Lower lobe of right lung (tissue), 2 donors: ENCODE measurements at regions not wholly inside any gene's neighbourhood (a gene's known extent, or its start where the extent isn't known, plus 50 kb on each side); places are given as distances from the start of the nearest gene placed in this dataset. TPM values are rescaled to one million over a fixed set of nuclear protein-coding genes. Genes with fewer than 3 reads are reported as not detected.

Experiments
- ATAC-seq, 2 donors: fragments of 200-7000 bp; cut with Tn5 transposase; one replicate each; pipeline ENCODE4 v1.9.1; 2020 to 2022; ENCODE audit warnings: mild to moderate bottlenecking in 2 of 2, moderate library complexity in 2 of 2
- DNase-seq: peaks from one replicate; pipeline ENCODE4 v3.0.0-alpha.2; 2020
- H3K27ac ChIP-seq: fragments of 200-600 bp; one replicate; pipeline ENCODE4 v1.8.0; 2022
- H3K27me3 ChIP-seq: fragments of 200-600 bp; one replicate; pipeline ENCODE4 v1.8.0; 2022; ENCODE audit warnings: low read depth
- H3K36me3 ChIP-seq: fragments of 200-600 bp; one replicate; pipeline ENCODE4 v1.8.0; 2022; ENCODE audit warnings: mild to moderate bottlenecking
- H3K4me1 ChIP-seq: fragments of 200-600 bp; one replicate; pipeline ENCODE4 v1.8.0; 2022
- H3K4me3 ChIP-seq: fragments of 200-600 bp; one replicate; pipeline ENCODE4 v1.8.0; 2022; ENCODE audit warnings: mild to moderate bottlenecking
- H3K9me3 ChIP-seq: fragments of 200-600 bp; one replicate; pipeline ENCODE4 v1.8.0; 2022
- intact Hi-C: fragments of 100-400 bp; cut with DNase I; formaldehyde crosslinking; loops from one replicate; pipeline ENCODE4 v1.11.0; 2022
- microRNA-seq: library from miRNA; unstranded; fragments of <30 nt; microRNA quantifications from one replicate; pipeline ENCODE4 v1.2.0, GENCODE V29; 2020; ENCODE audit warnings: borderline number of aligned reads
- TF ChIP-seq, protein P1 (sequence below): fragments of 200-600 bp; IDR thresholded peaks from one replicate; pipeline ENCODE4 v1.8.0; 2022; ENCODE audit warnings: antibody characterized with exemption, mild to moderate bottlenecking
- donor health status: DM: no; HTN: yes; CAD: no; lungs with severe emphysema.

DNA sequence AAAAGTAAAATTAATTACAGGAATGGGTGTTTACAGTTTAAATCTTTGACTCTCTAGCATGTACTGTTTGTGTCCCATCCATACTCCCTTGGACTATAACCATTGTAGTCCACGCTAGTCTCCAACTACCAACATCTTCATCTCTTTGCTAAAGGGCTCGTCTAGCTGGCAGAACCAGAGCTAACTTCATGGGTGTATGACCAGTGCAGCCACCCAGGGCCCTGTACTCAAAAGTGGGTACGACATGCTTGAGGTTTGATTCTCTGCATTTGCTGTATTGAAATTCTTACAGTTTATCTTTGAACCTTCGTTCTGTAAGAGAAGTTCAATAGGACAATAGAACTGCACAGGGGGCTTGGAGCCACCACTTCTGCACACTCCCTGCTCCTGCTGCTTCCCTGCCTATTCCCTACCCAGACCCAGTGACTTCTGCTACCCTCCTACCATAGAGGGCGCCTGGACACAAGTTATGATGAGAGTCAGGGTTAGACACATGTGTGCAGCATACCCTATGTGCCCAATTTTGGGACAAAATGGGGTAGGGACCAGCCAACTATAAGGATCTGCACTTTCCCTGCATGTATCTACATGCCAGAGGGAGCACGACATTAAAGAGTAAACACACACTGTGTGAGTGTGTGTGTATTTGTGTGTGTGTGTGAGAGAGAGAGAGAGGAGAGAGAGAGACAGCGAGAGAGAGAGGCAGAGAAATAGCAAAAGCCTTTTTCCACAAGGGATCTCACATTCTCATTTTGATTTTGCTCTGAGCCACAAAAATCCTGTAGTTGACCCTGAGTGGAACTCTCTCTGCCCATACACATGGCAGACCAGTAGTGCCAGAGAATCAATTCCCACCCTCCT lies 59.0 kb upstream of the NECTIN3 start:
- no peaks in the 10 kb centered on the region for H3K36me3 ChIP-seq
- peak in 1 of 2 donors; percentile 41 for ATAC-seq
- DNase-seq, result no peak
- no peak overlapping the region for H3K27ac ChIP-seq
- TF ChIP-seq, protein P1, sequence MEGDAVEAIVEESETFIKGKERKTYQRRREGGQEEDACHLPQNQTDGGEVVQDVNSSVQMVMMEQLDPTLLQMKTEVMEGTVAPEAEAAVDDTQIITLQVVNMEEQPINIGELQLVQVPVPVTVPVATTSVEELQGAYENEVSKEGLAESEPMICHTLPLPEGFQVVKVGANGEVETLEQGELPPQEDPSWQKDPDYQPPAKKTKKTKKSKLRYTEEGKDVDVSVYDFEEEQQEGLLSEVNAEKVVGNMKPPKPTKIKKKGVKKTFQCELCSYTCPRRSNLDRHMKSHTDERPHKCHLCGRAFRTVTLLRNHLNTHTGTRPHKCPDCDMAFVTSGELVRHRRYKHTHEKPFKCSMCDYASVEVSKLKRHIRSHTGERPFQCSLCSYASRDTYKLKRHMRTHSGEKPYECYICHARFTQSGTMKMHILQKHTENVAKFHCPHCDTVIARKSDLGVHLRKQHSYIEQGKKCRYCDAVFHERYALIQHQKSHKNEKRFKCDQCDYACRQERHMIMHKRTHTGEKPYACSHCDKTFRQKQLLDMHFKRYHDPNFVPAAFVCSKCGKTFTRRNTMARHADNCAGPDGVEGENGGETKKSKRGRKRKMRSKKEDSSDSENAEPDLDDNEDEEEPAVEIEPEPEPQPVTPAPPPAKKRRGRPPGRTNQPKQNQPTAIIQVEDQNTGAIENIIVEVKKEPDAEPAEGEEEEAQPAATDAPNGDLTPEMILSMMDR, result peak; percentile 15
- no peaks in the 10 kb centered on the region for H3K9me3 ChIP-seq
- intact Hi-C loops, result no loop called here
- H3K4me1 ChIP-seq, result no peaks in the 10 kb centered on the region
- H3K27me3 ChIP-seq, result no peaks in the 10 kb centered on the region
- no peak overlapping the region for H3K4me3 ChIP-seq

Small RNA genes in the stretch of these regions (microRNA-seq; reads per million reads assigned to microRNA genes)
- gene MIR4445, result not detected
